Left cardiac atrium (tissue), 4 donors: ENCODE measurements at regions not wholly inside any gene's neighbourhood (a gene's known extent, or its start where the extent isn't known, plus 50 kb on each side); places are given as distances from the start of the nearest gene placed in this dataset.

Source experiments
- ATAC-seq, 2 donors: fragments of 200-7000 bp; cut with Tn5 transposase; one replicate each; pipeline ENCODE4 v1.9.1; 2020; ENCODE audit warnings: mild to moderate bottlenecking in 2 of 2, moderate library complexity in 2 of 2
- DNase-seq: peaks from one replicate; pipeline ENCODE4 v3.0.0-alpha.2; 2020
- intact Hi-C, 2 donors: fragments of 100-400 bp; cut with DNase I; formaldehyde crosslinking; loops; one replicate each; pipeline versions ENCODE4 v1.14.1 to v1.15.1; 2022 to 2023
- donor health status: DM: no; HTN: yes; CAD: no.
- donor health status: DM: no; HTN: yes; CAD: no; lungs with severe emphysema.
- donor health status: DM: yes; HTN: yes; CAD: no.
- donor health status: Dilated cardiomyopathy.

DNA sequence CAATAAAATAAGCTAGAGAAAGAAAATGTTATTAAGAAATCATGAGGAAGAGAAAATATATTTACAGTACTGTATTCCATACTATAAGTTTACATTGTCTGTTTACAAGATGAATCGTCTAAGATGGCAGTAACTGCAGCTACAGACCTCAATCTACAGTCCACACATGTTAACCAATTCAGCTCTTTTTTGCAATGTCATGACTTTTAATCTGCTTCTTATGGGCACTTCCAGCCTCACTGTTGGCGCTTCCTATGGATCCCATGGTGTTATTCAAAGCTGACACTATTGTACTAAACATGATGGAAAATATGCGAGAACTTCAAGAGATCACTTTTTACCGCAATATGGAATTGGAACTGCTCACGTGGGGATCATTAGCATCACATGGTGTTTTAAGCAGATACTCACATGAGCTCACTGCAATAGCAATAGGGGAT is 451.5 kb upstream of the CITED2 start:
- no peak for ATAC-seq
- DNase-seq, result no peak
- intact Hi-C loops, result no loop called here

DNA sequence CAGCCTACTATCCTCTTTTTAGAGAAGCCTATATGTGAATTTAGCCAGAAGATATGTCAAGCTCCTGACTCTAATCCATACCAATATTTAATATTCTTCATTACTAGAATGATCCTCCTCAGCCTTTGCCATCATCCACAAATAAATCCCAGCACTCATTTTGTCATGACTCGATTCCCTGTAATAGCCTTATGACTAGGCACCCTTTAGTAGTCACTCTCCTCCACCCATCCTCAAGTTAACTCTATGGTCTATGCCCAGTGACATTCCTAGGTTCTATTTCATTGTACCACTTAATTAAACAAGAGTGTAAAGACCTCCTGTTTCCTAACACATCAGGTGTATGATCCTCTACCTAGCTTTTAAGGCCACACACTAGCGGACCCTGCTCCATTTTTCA is 450.4 kb upstream of the CITED2 start:
- DNase-seq (no peak), ATAC-seq (no peak)
- intact Hi-C loops, result no loop called here

DNA sequence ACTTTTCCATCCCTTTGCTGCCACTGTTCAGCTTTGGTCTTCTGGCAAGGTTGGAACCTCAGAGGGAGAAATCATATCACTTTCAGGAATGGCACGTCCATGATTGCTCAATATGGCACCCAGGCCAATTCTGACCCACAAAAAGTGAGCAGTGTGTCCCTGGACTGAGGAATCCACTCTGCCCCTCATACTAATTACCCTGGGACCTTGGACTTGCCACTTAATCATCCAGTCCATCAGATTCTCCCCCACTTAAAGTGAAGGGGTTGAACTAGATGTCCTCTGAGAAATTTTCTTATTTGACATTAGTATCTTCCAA is 449.3 kb upstream of the CITED2 start:
- intact Hi-C loops, result no loop called here
- ATAC-seq (no peak), DNase-seq (no peak)

DNA sequence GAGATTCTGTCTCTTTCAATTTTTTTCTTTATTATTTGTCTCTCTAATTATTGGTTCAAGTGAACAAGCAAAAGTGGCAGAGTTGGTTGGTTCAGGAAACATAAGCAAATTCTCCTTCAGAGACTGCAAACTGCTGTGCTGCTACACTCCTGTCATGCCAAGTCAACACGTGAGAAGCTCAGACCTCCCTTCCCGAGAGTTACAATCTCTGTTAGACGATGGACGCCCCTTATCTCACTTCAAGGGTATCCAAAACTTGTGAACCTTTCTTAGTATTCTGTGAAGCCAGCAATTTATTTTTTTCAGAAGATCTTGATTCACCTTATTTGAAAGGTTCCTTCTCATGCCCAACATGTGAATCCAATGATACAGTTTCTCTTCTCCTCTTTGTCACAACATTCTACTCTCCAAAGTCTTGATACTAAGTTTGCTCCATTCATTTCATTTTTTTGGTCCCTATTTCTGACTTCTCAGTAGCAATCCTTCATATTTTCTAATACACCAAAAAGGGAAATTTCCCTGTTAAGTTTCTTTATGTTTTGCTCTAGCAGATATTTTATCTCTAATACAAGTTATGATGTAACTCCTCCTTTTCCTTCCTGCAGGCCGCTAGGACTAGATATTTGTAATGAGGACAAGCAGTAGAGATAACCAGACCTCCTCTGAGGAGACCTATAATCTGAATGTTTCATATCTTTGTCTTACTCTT is 448.8 kb upstream of the CITED2 start:
- intact Hi-C loops, result no loop called here
- ATAC-seq (no peak), DNase-seq (no peak)

DNA sequence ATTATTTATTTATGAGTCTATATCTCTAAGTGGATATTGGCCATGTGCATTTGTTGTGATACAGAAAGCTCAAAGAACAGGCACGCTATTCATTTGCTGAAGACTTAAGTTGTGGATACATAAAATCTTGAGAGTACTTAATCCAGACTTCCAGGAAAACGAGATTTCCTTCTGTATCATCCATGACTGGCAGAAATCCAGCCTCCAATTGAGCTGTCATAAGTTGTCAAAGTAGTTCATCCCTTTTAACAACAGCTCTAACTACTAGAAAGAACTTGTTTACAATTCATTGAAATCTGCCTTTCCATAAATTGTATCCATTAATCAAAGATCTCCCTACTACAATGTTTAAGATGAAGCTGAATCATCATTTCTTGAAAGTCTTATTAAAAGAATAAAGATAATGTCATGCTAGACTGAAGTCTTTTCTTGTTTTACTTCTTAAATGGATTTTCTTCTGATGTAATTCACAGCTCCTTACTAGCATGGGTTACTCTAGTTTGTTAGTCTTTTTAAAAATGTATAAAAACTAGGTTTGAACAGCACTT is 447.3 kb upstream of the CITED2 start:
- DNase-seq (no peak), ATAC-seq (no peak)
- intact Hi-C loops, result no loop called here

DNA sequence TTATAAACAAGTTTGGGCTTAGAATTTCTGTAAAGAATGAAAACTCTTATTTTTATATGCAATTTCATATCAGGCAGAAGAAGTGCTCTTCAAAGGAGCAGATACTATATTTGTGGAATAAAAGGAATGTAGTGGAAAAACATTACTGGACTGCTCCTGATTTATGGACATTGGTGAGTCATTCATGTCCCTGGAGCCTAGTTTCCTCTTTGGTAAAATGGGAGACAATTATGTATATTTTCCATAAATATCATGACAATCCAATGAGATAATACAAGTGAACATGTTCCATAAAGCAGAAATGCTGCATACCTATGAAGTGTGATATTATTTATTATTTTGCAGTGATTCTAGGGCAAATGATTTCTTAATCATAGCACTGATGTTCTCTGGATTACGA is 445.8 kb upstream of the CITED2 start:
- ATAC-seq (no peak), DNase-seq (no peak)
- intact Hi-C loops, result no loop called here

DNA sequence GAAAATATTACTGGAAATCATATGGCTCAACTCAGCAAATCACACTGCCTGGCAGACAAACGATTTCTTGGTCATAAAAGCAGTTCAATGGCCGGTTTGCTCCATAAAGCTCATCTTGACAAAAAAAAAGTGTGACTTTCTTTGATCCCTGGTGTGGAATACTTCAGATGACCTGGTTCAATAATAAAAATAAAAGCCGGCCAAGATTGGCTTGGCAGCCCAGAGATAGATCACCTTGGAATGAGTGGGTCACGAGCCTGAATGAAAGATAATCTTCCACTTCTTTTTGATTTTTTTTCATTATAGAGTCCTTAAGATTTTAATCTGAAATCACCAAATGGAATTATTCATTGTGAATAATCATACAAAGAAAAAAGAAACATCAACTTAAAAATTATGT is 445.3 kb upstream of the CITED2 start:
- DNase-seq (no peak), ATAC-seq (no peak)
- intact Hi-C loops, result no loop called here

DNA sequence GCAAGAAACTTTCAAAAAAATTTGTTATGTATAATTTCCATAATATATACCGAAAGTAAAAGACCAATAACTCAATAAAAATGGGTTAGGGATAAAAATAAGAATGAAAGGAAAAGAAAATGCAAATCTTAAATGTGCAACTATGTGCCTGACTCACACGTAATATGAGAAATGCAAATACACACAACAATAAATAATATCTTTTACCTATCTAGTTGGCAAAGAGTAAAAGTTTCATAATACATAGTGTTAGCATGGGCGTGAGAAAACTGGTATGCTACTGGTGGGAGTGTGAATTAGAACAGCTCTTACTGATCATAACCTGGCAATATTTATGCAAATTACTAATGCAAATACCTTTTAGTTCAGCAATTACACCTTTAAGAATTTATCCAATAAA is 438.5 kb upstream of the CITED2 start:
- intact Hi-C loops, result no loop called here
- no peak for ATAC-seq
- no peak for DNase-seq

DNA sequence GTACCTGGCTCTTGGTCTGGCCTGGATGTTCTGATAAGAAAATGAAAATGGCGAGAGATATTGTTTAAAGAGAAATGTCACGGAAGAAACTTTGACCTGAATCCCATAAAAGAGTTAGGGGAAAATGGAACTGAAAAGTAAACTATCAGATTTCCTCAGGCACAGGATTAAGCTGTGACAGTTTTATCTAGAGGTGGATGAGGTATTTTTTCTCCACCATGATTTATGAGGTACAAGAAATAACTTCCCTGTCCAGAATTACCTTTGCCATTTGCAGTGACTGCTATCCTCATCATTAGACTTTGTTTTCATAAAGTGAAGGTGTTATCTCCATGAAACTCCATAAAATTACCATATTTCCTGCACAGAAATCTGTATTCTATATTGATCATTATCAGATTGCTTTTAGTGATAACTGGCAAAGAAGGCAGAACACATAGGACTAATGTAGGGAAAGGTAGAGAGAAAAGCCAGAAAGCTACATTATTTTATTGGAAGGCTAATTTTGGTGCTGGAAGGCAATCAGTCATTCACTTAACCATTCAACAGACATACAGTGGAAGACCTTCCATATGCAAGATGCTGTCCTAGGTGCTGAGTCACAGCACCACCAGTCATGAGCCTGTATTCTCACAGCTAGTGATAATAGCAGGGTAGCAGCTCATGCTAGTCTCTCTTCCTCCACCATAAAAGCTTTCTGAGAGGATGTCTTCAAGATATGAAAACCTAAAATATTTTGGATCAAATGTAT is 427.3 kb upstream of the CITED2 start:
- ATAC-seq, result no peak
- intact Hi-C loops, result no loop called here

DNA sequence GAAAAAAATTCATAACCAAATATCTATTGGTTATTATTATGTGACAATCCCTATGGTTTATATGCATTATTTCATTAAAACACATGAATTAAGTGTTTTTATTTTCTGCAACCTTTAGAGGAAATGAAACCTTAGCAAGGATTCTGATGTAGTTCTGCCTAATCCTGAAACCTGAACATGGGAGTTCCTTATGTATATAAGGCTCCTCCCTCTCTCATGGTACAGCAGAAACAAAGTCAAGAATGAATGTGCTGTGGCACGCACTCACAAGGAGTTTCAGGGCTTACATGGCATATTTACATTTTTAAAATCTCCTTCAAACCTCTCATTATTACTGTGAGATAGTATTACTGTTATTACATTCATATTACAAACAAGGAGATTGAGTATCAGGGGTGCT is 426.4 kb upstream of the CITED2 start:
- DNase-seq, result no peak
- ATAC-seq, result no peak
- intact Hi-C loops, result no loop called here

More for the DNA sequence above, 427.3 kb upstream of the CITED2 start:
- no peak for DNase-seq

DNA sequence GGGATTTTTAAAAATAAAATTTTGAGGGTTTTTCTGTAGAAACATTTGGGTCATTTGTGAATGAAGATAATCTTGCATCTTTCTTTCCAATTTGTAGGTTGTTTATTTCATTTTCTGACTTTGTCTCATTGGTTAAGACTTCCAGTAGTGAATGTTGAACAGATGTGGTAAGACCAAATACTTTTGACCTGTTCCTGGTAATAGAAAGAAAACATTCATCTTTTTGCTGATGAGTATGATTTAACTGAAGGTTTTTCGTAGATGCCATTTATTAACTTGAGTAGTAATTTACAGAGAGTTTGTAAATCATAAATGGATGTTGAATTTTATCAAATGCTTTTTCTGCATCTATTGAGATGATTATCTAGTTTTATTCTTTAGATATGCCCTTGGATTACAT is 416.1 kb upstream of the CITED2 start:
- intact Hi-C loops, result no loop called here
- DNase-seq (no peak), ATAC-seq (no peak)

DNA sequence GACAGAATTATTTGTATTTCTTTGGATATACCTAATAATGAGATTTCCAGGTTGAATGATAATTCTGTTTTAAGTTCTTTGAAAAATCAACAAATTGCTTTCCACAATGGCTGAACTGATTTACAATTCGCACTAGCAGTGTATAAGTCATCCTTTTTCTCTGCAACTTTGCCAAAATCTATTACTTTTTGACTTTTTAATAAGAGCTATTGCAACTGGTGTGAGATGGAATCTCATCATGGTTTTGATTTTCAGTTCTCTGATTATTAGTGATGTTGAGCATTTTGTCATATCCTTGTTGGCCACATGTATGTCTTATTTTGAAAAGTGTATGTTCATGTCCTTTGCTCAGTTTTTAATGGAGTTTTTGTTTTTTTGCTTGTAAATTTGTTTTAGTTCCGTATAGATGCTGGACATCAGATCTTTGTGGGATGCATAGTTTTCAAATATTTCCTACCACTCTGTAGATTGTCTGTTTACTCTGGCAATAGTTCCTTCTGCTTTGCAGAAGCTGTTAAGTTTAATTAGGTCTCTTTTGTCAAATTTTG is 409.8 kb upstream of the CITED2 start:
- intact Hi-C loops, result no loop called here
- ATAC-seq (no peak), DNase-seq (no peak)

DNA sequence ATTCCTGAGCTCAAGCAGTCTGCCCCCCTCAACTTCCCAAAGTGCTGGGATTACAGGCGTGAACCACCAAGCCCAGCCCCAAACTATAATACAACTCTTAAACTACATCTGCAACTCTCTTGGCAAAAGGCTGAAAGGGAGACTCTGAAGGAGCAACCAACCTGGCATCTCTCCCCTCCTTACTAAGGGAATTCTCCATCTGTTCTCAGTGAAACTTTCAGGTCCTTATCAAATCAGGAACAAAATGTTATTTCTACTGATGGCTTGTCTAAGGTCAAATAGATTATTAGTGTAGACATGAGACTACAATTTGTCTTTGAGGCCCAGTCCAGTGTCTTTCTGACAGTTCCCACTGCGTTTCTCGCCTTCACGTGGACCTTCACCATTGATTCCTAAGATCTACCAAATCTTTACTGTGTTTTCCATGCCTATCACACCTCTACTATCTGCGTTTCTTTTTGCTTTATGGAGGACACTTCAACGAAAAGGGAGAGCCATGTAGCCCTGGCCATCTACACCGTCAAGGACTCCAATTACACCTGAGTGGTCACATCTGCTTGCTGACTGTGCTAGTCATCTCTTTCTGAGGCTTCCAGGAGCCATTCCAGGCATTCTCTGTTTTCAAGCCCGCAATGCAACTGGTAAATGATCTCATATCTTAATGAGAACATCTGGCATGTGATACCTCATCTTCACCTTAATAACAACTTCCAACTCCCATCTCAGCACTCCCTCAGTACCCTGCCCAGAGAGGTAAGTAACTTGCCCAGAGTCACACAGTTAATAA is 405.7 kb upstream of the CITED2 start:
- ATAC-seq, result no peak
- no peak for DNase-seq
- intact Hi-C loops, result no loop called here

DNA sequence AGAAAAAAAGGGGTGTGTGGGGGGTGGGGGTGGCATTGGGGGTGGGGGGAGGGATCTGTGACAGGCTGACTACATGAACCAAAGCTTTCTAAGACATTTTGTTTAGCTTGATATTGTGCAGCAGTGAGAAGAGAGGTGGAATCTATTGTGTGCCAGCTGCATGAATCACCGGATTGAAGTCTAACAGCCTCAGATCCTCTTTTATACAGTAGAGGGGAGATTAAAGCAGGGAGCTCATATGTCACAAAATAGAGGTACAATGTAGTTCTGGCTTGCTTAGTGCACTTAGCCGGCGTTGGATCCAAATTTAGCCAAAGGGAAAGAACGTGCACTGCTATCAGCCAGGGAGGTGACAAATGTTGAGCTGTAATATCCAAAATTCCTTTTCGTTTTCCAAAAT is 404.2 kb upstream of the CITED2 start:
- DNase-seq, result no peak
- intact Hi-C loops, result no loop called here
- peak; percentile 81 to 90 for ATAC-seq

DNA sequence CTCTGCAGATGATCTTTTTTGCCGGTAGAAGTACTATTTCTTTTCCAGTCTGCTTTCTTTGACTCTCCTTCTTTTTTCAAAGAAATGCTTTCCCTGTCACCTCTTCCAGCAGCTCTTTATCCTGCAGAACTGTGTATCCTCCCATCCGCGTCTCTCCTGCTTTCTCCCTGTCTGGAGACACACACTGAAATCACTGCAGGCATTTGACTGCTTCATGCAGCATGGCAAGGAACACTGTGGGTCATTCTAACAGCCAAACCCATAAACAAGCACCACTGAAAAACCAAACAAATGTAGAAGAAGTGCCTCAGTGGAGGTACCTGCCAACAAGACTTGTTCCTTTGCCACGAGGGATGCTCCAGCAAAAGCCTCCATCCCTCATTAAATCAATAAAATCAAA is 403.7 kb upstream of the CITED2 start:
- intact Hi-C loops, result no loop called here
- DNase-seq (no peak), ATAC-seq (no peak)

DNA sequence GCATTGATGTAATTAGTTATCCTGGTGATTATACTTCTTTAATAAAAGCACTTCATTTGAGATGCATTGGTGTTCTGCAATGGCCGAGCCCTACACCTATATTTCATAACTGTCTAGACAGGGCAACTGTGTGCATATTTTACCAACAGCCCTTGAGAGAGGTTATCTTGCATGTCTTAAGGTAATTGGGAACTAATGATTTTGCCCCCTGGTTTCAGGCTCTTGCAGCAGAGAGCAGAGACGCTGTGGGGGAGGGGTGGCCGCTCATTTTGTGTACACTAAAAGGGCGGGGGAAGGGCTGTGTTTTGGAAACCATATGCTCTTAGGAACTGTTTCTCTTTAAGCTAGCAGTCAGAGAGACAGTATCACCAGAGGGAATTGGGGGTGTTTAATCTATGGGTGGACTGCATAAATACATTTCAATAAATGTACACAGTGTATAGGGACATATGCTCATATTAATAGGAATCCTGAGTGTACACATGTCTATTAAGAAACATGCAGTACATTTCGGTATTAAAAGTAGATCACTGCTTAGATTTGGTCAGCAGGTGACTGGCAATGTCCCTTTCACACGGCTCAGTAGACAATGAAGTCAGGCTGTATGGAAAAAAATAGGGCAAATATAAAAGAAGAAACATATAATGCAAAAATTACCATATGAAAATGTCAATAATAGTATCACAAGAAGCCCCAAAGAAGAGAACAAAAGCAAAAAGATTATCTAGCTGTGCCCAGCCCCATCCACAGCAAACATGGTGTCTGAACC is 402.9 kb upstream of the CITED2 start:
- intact Hi-C loops, result no loop called here
- no peak for DNase-seq
- no peak for ATAC-seq

DNA sequence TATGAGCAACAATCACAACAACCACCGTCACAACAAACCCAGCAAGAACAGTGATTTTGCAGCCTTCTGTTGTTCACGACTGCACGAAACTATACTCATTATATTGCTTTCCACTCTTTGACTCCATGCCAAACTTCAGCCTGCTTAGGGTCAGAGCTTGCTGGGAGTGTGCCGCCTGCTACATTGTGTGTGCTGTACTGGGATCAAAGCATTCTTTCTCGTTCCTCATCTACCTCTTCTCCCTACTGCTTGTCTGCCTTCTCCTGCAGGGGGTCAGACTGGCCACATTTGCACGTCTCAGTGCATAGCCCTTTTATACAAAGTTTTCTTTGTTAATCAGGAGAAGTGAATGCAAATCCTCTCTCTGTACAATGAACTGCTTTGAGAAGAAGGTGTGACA is 401.6 kb upstream of the CITED2 start:
- intact Hi-C loops, result no loop called here
- ATAC-seq (no peak), DNase-seq (no peak)

DNA sequence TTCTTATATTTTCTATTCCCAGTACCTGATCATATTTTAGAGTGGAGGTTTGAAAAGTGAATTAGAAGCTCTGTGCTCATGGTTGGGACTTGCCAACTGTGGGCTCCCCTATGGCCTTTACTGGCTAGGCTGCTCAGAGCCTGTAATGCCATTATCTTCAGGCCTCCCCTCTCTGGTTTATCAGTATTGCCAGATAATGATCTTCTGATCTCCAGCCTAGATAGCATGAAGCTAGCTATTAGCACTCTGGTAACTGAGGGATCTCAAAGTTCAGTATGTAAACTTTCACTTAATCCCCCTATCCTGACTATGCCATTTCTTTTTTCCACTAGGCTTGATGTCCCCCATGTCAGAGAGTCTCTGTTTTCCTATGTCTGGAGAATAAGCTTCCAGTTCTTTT is 393.7 kb upstream of the CITED2 start:
- DNase-seq, result no peak
- ATAC-seq, result no peak
- intact Hi-C loops, result loop anchor here (10.0 kb wide), 3 partner anchors 197 to 393 kb away; partner anchors contain the start of gene CITED2 (in 1 of the 2)

DNA sequence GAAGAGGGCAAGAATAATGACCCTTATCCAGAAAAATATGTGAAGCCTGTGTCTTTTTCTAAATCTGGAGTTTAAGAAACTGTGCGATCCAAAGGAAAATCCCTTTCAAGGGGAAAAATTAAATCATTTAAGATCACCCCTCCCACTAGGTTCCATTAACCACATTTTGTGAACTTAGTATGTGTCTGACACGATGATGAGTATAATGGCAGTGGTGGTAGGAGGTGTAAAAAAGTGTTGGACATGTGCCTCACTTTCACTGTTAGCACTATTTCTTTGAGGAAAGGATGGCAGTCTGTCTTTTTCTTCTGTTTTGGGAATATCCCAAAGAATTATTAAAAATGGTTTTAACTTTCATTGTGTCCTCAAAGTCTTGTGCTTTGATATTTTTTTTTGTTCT is 392.3 kb upstream of the CITED2 start:
- ATAC-seq (no peak), DNase-seq (no peak)
- intact Hi-C loops, result loop anchor here (10.0 kb wide), 3 partner anchors 198 to 392 kb away; partner anchors contain the start of gene CITED2 (in 1 of the 2)
